IMR-90 (cell line): ENCODE measurements at regions not wholly inside any gene's neighbourhood (a gene's known extent, or its start where the extent isn't known, plus 50 kb on each side); places are given as distances from the start of the nearest gene placed in this dataset.

ENCODE experiments used
- ATAC-seq: fragments of 200-7000 bp; cut with Tn5 transposase; 2 replicates; pipeline ENCODE4 v1.9.1; 2020; ENCODE audit warnings: low read depth, mild to moderate bottlenecking, moderate library complexity
- BruUV-seq: library from RNA; stranded (reverse); fragments of 400-500 nt; replicated peaks from 2 replicates; lab custom pipeline; 2021; lab: Mats Ljungman, UMichigan
- CTCF ChIA-PET: fragments of 300-600 bp; formaldehyde crosslinking; extraction: SDS; loops from one replicate; lab custom pipeline; 2021; ENCODE audit warnings: antibody characterized with exemption; lab: Yijun Ruan, JAX
- POLR2A ChIA-PET: fragments of 300-600 bp; sonication (Branson Sonifier 250); formaldehyde crosslinking; loops from one replicate; lab custom pipeline; 2022; ENCODE audit warnings: antibody characterized with exemption; ENCODE audit not compliant: unreplicated experiment; lab: Charles Lee
- DNase-seq: peaks from one replicate; pipeline ENCODE4 v3.0.0; 2013
- H2AFZ ChIP-seq: replicated peaks from 2 replicates; pipeline ENCODE3; 2013; ENCODE audit warnings: low read length, mild to moderate bottlenecking; ENCODE audit not compliant: poor library complexity
- H2AK5ac ChIP-seq: 2 replicates; pipeline ENCODE4 v1.6.1; 2013; ENCODE audit warnings: low read depth, low read length, inconsistent platforms
- H2AK9ac ChIP-seq: replicated peaks from 2 replicates; pipeline ENCODE3; 2013; ENCODE audit warnings: mild to moderate bottlenecking, low read depth, low read length, moderate library complexity; ENCODE audit not compliant: poor library complexity
- H2BK120ac ChIP-seq: 2 replicates; pipeline ENCODE4 v1.6.1; 2013; ENCODE audit warnings: low read depth, low read length, inconsistent platforms
- H2BK15ac ChIP-seq: 3 replicates; pipeline ENCODE4 v1.6.1; 2013; ENCODE audit warnings: low read depth, low read length, inconsistent platforms
- H2BK20ac ChIP-seq: 2 replicates; pipeline ENCODE4 v1.6.1; 2013; ENCODE audit warnings: low read depth, mild to moderate bottlenecking, inconsistent platforms, low read length, moderate library complexity
- H2BK5ac ChIP-seq: 2 replicates; pipeline ENCODE4 v1.6.1; 2013; ENCODE audit warnings: mild to moderate bottlenecking, low read depth, low read length, inconsistent platforms; ENCODE audit not compliant: poor library complexity, severe bottlenecking
- H3K14ac ChIP-seq: replicated peaks from 2 replicates; pipeline ENCODE4 v1.6.1; 2013; ENCODE audit warnings: low read depth, low read length, inconsistent platforms
- H3K18ac ChIP-seq: 2 replicates; pipeline ENCODE4 v1.6.1; 2013; ENCODE audit warnings: low read depth, low read length, control low read depth
- H3K23ac ChIP-seq: 2 replicates; pipeline ENCODE4 v1.6.1; 2013; ENCODE audit warnings: low read depth, low read length, inconsistent platforms
- H3K27ac ChIP-seq: 2 replicates; pipeline ENCODE4 v1.5.1; 2013; ENCODE audit warnings: mild to moderate bottlenecking, control low read depth, low read length; ENCODE audit not compliant: insufficient read depth
- H3K27me3 ChIP-seq: 2 replicates; pipeline ENCODE4 v1.6.1; 2013; ENCODE audit warnings: low read length; ENCODE audit not compliant: control insufficient read depth, insufficient read depth
- H3K36me3 ChIP-seq: 2 replicates; pipeline ENCODE4 v1.6.1; 2013; ENCODE audit warnings: low read length, mixed read lengths; ENCODE audit not compliant: control insufficient read depth, insufficient read depth
- H3K4ac ChIP-seq: 2 replicates; pipeline ENCODE4 v1.6.1; 2013; ENCODE audit warnings: low read depth, low read length, inconsistent platforms
- H3K4me1 ChIP-seq: 2 replicates; pipeline ENCODE4 v1.6.1; 2013; ENCODE audit warnings: low read length, mixed read lengths; ENCODE audit not compliant: control insufficient read depth, insufficient read depth
- H3K4me2 ChIP-seq: 2 replicates; pipeline ENCODE4 v1.6.1; 2013; ENCODE audit warnings: low read depth, mild to moderate bottlenecking, control low read depth, low read length, moderate library complexity
- H3K4me3 ChIP-seq: 2 replicates; pipeline ENCODE4 v1.5.1; 2013; ENCODE audit warnings: low read depth, mild to moderate bottlenecking, control low read depth, low read length, moderate library complexity; ENCODE audit not compliant: insufficient read depth
- H3K56ac ChIP-seq: 2 replicates; pipeline ENCODE4 v1.6.1; 2013; ENCODE audit warnings: low read length, inconsistent platforms; ENCODE audit not compliant: insufficient read depth; ENCODE audit errors: extremely low read depth
- H3K79me1 ChIP-seq, 2 experiments: 2 replicates each; pipeline ENCODE4 v1.6.1; 2013; ENCODE audit warnings: low read length in 2 of 2, inconsistent platforms in 1 of 2, low read depth in 1 of 2
- H3K9ac ChIP-seq: 2 replicates; pipeline ENCODE4 v1.6.1; 2013; ENCODE audit warnings: low read depth, low read length, control low read depth
- H3K9me1 ChIP-seq: 2 replicates; pipeline ENCODE4 v1.6.1; 2013; ENCODE audit warnings: low read length, inconsistent platforms; ENCODE audit not compliant: insufficient read depth
- H3K9me3 ChIP-seq: 2 replicates; pipeline ENCODE4 v1.6.1; 2013; ENCODE audit warnings: low read length; ENCODE audit not compliant: control insufficient read depth, insufficient read depth
- H4K20me1 ChIP-seq: 2 replicates; pipeline ENCODE4 v1.6.1; 2013; ENCODE audit warnings: low read length, inconsistent platforms; ENCODE audit not compliant: insufficient read depth
- H4K5ac ChIP-seq: 2 replicates; pipeline ENCODE4 v1.6.1; 2013; ENCODE audit warnings: mild to moderate bottlenecking, low read depth, low read length, control low read depth
- H4K8ac ChIP-seq, 2 experiments: 2 replicates each; pipeline ENCODE4 v1.6.1; 2013; ENCODE audit warnings: low read depth in 2 of 2, low read length in 2 of 2, control low read depth in 1 of 2, inconsistent platforms in 1 of 2
- H4K91ac ChIP-seq: 2 replicates; pipeline ENCODE4 v1.6.1; 2013; ENCODE audit warnings: low read depth, low read length, inconsistent platforms; ENCODE audit not compliant: insufficient read depth
- BHLHE40 ChIP-seq: fragments of 150-350 bp; IDR thresholded peaks from 2 replicates; pipeline ENCODE4 v1.6.1; 2016; ENCODE audit warnings: mild to moderate bottlenecking, low read depth, low read length
- CEBPB ChIP-seq: IDR thresholded peaks from 2 replicates; pipeline ENCODE4 v1.6.1; 2012; ENCODE audit warnings: low read depth, low read length, improper control_type of control experiment
- CHD1 ChIP-seq: IDR thresholded peaks from 2 replicates; pipeline ENCODE4 v1.6.1; 2012; ENCODE audit warnings: low read depth, low read length, improper control_type of control experiment
- FOS ChIP-seq: fragments of 150-350 bp; IDR thresholded peaks from 2 replicates; pipeline ENCODE4 v1.6.1; 2016; ENCODE audit warnings: low read depth, low read length
- MAFK ChIP-seq: IDR thresholded peaks from 2 replicates; pipeline ENCODE4 v1.6.1; 2012; ENCODE audit warnings: low read depth, low read length, improper control_type of control experiment
- MAZ ChIP-seq: IDR thresholded peaks from 2 replicates; pipeline ENCODE4 v1.6.1; 2012; ENCODE audit warnings: low read depth, mild to moderate bottlenecking, low read length, improper control_type of control experiment, moderate library complexity, borderline replicate concordance
- MXI1 ChIP-seq: IDR thresholded peaks from 2 replicates; pipeline ENCODE4 v1.6.1; 2012; ENCODE audit warnings: low read depth, mild to moderate bottlenecking, low read length, moderate library complexity, borderline replicate concordance
- NFE2L2 ChIP-seq: fragments of 150-350 bp; IDR thresholded peaks from 2 replicates; pipeline ENCODE4 v1.6.1; 2016; ENCODE audit warnings: low read depth, mild to moderate bottlenecking, low read length
- POLR2A ChIP-seq: IDR thresholded peaks from 2 replicates; pipeline ENCODE4 v1.6.1; 2012; ENCODE audit warnings: mild to moderate bottlenecking, low read depth, low read length
- RAD21 ChIP-seq: IDR thresholded peaks from 2 replicates; pipeline ENCODE4 v1.6.1; 2012; ENCODE audit warnings: low read length, improper control_type of control experiment
- RCOR1 ChIP-seq: IDR thresholded peaks from 2 replicates; pipeline ENCODE4 v1.6.1; 2012; ENCODE audit warnings: mild to moderate bottlenecking, low read length, improper control_type of control experiment; ENCODE audit not compliant: insufficient replicate concordance
- RFX5 ChIP-seq: IDR thresholded peaks from 2 replicates; pipeline ENCODE4 v1.8.0; 2012; ENCODE audit warnings: low read depth, mild to moderate bottlenecking, low read length, moderate library complexity
- SMC3 ChIP-seq: fragments of 150-350 bp; IDR thresholded peaks from 2 replicates; pipeline ENCODE4 v1.6.1; 2016; ENCODE audit warnings: low read depth, mild to moderate bottlenecking, antibody characterized with exemption, low read length, moderate library complexity
- WGBS, 2 experiments: methylation state at CpG; one replicate each; pipeline versions ENCODE4 v1.1.5 to v1.1.7; 2013; ENCODE audit warnings: missing lambda C conversion rate in 2 of 2; ENCODE audit not compliant: insufficient read length in 1 of 2; ENCODE audit errors: extremely low coverage in 2 of 2; 5-methylcytosine and 5-hydroxymethylcytosine counted together
- dilution Hi-C: fragments of 300-500 bp; cut with HindIII; formaldehyde crosslinking; loops from one replicate; pipeline ENCODE4 v1.14.3; 2018; ENCODE audit warnings: low sequenced_read_pairs; ENCODE audit not compliant: unreplicated experiment
- in situ Hi-C: fragments of 300-500 bp; cut with MboI; formaldehyde crosslinking; loops from 3 replicates; pipeline ENCODE4 v1.14.3; 2019; ENCODE audit warnings: low sequenced_read_pairs, inconsistent platforms, mixed read lengths
- intact Hi-C: fragments of 100-400 bp; cut with micrococcal nuclease; formaldehyde crosslinking; loops from 2 replicates; pipeline ENCODE4 v1.10.0; 2022
- TF ChIP-seq, protein P1 (sequence below): fragments of 150-350 bp; IDR thresholded peaks from 2 replicates; pipeline ENCODE4 v1.6.1; 2016; ENCODE audit warnings: low read depth, mild to moderate bottlenecking, low read length, moderate library complexity, borderline replicate concordance
- TF ChIP-seq, protein P2 (sequence below): conservative IDR thresholded peaks from 2 replicates; pipeline ENCODE4 v1.5.1; 2012; ENCODE audit warnings: mild to moderate bottlenecking, low read depth, low read length, improper control_type of control experiment
- TF ChIP-seq, protein P3 (sequence below): fragments of 150-350 bp; IDR thresholded peaks from 2 replicates; pipeline ENCODE4 v1.6.1; 2017; ENCODE audit warnings: mild to moderate bottlenecking, antibody characterized with exemption, low read length, low read depth

DNA sequence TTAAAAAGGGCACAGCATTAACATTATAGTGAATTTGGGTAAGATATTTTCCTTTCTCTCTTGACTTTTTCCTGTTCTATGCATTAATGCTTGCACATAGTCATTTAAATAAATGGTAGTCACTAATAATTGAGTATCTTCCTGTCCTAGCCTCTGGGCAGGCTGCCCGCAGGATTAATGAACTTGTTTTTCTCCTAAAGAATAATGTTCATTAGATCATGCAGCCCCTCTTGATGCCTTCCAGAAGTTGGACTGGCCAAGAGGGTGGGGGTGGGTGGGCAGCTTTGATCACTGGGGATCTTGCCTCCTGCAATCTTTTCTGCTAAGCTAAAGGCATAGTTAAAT is 514.5 kb upstream of the CDH2 start:
- Histone ChIP-seq H3K4me1 (no peaks in the 10 kb centered on the region), H3K27me3 (no peaks in the 10 kb centered on the region), H3K79me1 (no peaks in the 10 kb centered on the region), H3K9ac (no peak overlapping the region), H2BK15ac (no peak overlapping the region), H2BK20ac (no peak overlapping the region), H3K4ac (no peak overlapping the region), H3K27ac (no peak overlapping the region), H2BK120ac (no peak overlapping the region), H3K23ac (no peak overlapping the region), H3K14ac (no peak overlapping the region), H3K4me2 (no peak overlapping the region), H2BK5ac (no peak overlapping the region), H3K18ac (no peak overlapping the region), H2AK9ac (no peak overlapping the region), H2AFZ (no peak overlapping the region), H3K9me1 (no peaks in the 10 kb centered on the region), H3K4me3 (no peak overlapping the region), H4K91ac (no peak overlapping the region), H3K56ac (no peak overlapping the region), H2AK5ac (no peak overlapping the region), H4K20me1 (no peaks in the 10 kb centered on the region), H4K5ac (no peak overlapping the region), H3K36me3 (no peaks in the 10 kb centered on the region), H4K8ac (no peak overlapping the region), H3K9me3 (no peaks in the 10 kb centered on the region)
- no TSS peak for BruUV-seq
- no CpG with 5 or more reads among the region's 1 CpG for WGBS, 2 experiments
- in situ Hi-C loops: no loop called here
- ChIA-PET POLR2A (no interaction called here), CTCF (no interaction called here)
- ATAC-seq (no peak), DNase-seq (no peak)
- TF ChIP-seq NFE2L2 (no peak), RCOR1 (no peak), RAD21 (no peak), FOS (no peak), MXI1 (no peak), BHLHE40 (no peak), CEBPB (no peak), CHD1 (no peak), MAFK (no peak), SMC3 (no peak), MAZ (no peak), RFX5 (no peak), POLR2A (no peak)
- TF ChIP-seq, protein P1, sequence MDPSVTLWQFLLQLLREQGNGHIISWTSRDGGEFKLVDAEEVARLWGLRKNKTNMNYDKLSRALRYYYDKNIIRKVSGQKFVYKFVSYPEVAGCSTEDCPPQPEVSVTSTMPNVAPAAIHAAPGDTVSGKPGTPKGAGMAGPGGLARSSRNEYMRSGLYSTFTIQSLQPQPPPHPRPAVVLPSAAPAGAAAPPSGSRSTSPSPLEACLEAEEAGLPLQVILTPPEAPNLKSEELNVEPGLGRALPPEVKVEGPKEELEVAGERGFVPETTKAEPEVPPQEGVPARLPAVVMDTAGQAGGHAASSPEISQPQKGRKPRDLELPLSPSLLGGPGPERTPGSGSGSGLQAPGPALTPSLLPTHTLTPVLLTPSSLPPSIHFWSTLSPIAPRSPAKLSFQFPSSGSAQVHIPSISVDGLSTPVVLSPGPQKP: no peak
- TF ChIP-seq, protein P2, sequence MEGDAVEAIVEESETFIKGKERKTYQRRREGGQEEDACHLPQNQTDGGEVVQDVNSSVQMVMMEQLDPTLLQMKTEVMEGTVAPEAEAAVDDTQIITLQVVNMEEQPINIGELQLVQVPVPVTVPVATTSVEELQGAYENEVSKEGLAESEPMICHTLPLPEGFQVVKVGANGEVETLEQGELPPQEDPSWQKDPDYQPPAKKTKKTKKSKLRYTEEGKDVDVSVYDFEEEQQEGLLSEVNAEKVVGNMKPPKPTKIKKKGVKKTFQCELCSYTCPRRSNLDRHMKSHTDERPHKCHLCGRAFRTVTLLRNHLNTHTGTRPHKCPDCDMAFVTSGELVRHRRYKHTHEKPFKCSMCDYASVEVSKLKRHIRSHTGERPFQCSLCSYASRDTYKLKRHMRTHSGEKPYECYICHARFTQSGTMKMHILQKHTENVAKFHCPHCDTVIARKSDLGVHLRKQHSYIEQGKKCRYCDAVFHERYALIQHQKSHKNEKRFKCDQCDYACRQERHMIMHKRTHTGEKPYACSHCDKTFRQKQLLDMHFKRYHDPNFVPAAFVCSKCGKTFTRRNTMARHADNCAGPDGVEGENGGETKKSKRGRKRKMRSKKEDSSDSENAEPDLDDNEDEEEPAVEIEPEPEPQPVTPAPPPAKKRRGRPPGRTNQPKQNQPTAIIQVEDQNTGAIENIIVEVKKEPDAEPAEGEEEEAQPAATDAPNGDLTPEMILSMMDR: no peak
- TF ChIP-seq, protein P3, sequence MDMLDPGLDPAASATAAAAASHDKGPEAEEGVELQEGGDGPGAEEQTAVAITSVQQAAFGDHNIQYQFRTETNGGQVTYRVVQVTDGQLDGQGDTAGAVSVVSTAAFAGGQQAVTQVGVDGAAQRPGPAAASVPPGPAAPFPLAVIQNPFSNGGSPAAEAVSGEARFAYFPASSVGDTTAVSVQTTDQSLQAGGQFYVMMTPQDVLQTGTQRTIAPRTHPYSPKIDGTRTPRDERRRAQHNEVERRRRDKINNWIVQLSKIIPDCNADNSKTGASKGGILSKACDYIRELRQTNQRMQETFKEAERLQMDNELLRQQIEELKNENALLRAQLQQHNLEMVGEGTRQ: no peak
- intact Hi-C loops: no loop called here
- dilution Hi-C loops: no loop called here
